IMR-90 (cell line): ENCODE measurements at regions not wholly inside any gene's neighbourhood (a gene's known extent, or its start where the extent isn't known, plus 50 kb on each side); places are given as distances from the start of the nearest gene placed in this dataset.

ENCODE experiments used
- ATAC-seq: fragments of 200-7000 bp; cut with Tn5 transposase; 2 replicates; pipeline ENCODE4 v1.9.1; 2020; ENCODE audit warnings: low read depth, mild to moderate bottlenecking, moderate library complexity
- BruUV-seq: library from RNA; stranded (reverse); fragments of 400-500 nt; replicated peaks from 2 replicates; lab custom pipeline; 2021; lab: Mats Ljungman, UMichigan
- CTCF ChIA-PET: fragments of 300-600 bp; formaldehyde crosslinking; extraction: SDS; loops from one replicate; lab custom pipeline; 2021; ENCODE audit warnings: antibody characterized with exemption; lab: Yijun Ruan, JAX
- POLR2A ChIA-PET: fragments of 300-600 bp; sonication (Branson Sonifier 250); formaldehyde crosslinking; loops from one replicate; lab custom pipeline; 2022; ENCODE audit warnings: antibody characterized with exemption; ENCODE audit not compliant: unreplicated experiment; lab: Charles Lee
- DNase-seq: peaks from one replicate; pipeline ENCODE4 v3.0.0; 2013
- H2AFZ ChIP-seq: replicated peaks from 2 replicates; pipeline ENCODE3; 2013; ENCODE audit warnings: low read length, mild to moderate bottlenecking; ENCODE audit not compliant: poor library complexity
- H2AK5ac ChIP-seq: 2 replicates; pipeline ENCODE4 v1.6.1; 2013; ENCODE audit warnings: low read depth, low read length, inconsistent platforms
- H2AK9ac ChIP-seq: replicated peaks from 2 replicates; pipeline ENCODE3; 2013; ENCODE audit warnings: mild to moderate bottlenecking, low read depth, low read length, moderate library complexity; ENCODE audit not compliant: poor library complexity
- H2BK120ac ChIP-seq: 2 replicates; pipeline ENCODE4 v1.6.1; 2013; ENCODE audit warnings: low read depth, low read length, inconsistent platforms
- H2BK15ac ChIP-seq: 3 replicates; pipeline ENCODE4 v1.6.1; 2013; ENCODE audit warnings: low read depth, low read length, inconsistent platforms
- H2BK20ac ChIP-seq: 2 replicates; pipeline ENCODE4 v1.6.1; 2013; ENCODE audit warnings: low read depth, mild to moderate bottlenecking, inconsistent platforms, low read length, moderate library complexity
- H2BK5ac ChIP-seq: 2 replicates; pipeline ENCODE4 v1.6.1; 2013; ENCODE audit warnings: mild to moderate bottlenecking, low read depth, low read length, inconsistent platforms; ENCODE audit not compliant: poor library complexity, severe bottlenecking
- H3K14ac ChIP-seq: replicated peaks from 2 replicates; pipeline ENCODE4 v1.6.1; 2013; ENCODE audit warnings: low read depth, low read length, inconsistent platforms
- H3K18ac ChIP-seq: 2 replicates; pipeline ENCODE4 v1.6.1; 2013; ENCODE audit warnings: low read depth, low read length, control low read depth
- H3K23ac ChIP-seq: 2 replicates; pipeline ENCODE4 v1.6.1; 2013; ENCODE audit warnings: low read depth, low read length, inconsistent platforms
- H3K27ac ChIP-seq: 2 replicates; pipeline ENCODE4 v1.5.1; 2013; ENCODE audit warnings: mild to moderate bottlenecking, control low read depth, low read length; ENCODE audit not compliant: insufficient read depth
- H3K27me3 ChIP-seq: 2 replicates; pipeline ENCODE4 v1.6.1; 2013; ENCODE audit warnings: low read length; ENCODE audit not compliant: control insufficient read depth, insufficient read depth
- H3K36me3 ChIP-seq: 2 replicates; pipeline ENCODE4 v1.6.1; 2013; ENCODE audit warnings: low read length, mixed read lengths; ENCODE audit not compliant: control insufficient read depth, insufficient read depth
- H3K4ac ChIP-seq: 2 replicates; pipeline ENCODE4 v1.6.1; 2013; ENCODE audit warnings: low read depth, low read length, inconsistent platforms
- H3K4me1 ChIP-seq: 2 replicates; pipeline ENCODE4 v1.6.1; 2013; ENCODE audit warnings: low read length, mixed read lengths; ENCODE audit not compliant: control insufficient read depth, insufficient read depth
- H3K4me2 ChIP-seq: 2 replicates; pipeline ENCODE4 v1.6.1; 2013; ENCODE audit warnings: low read depth, mild to moderate bottlenecking, control low read depth, low read length, moderate library complexity
- H3K4me3 ChIP-seq: 2 replicates; pipeline ENCODE4 v1.5.1; 2013; ENCODE audit warnings: low read depth, mild to moderate bottlenecking, control low read depth, low read length, moderate library complexity; ENCODE audit not compliant: insufficient read depth
- H3K56ac ChIP-seq: 2 replicates; pipeline ENCODE4 v1.6.1; 2013; ENCODE audit warnings: low read length, inconsistent platforms; ENCODE audit not compliant: insufficient read depth; ENCODE audit errors: extremely low read depth
- H3K79me1 ChIP-seq, 2 experiments: 2 replicates each; pipeline ENCODE4 v1.6.1; 2013; ENCODE audit warnings: low read length in 2 of 2, inconsistent platforms in 1 of 2, low read depth in 1 of 2
- H3K9ac ChIP-seq: 2 replicates; pipeline ENCODE4 v1.6.1; 2013; ENCODE audit warnings: low read depth, low read length, control low read depth
- H3K9me1 ChIP-seq: 2 replicates; pipeline ENCODE4 v1.6.1; 2013; ENCODE audit warnings: low read length, inconsistent platforms; ENCODE audit not compliant: insufficient read depth
- H3K9me3 ChIP-seq: 2 replicates; pipeline ENCODE4 v1.6.1; 2013; ENCODE audit warnings: low read length; ENCODE audit not compliant: control insufficient read depth, insufficient read depth
- H4K20me1 ChIP-seq: 2 replicates; pipeline ENCODE4 v1.6.1; 2013; ENCODE audit warnings: low read length, inconsistent platforms; ENCODE audit not compliant: insufficient read depth
- H4K5ac ChIP-seq: 2 replicates; pipeline ENCODE4 v1.6.1; 2013; ENCODE audit warnings: mild to moderate bottlenecking, low read depth, low read length, control low read depth
- H4K8ac ChIP-seq, 2 experiments: 2 replicates each; pipeline ENCODE4 v1.6.1; 2013; ENCODE audit warnings: low read depth in 2 of 2, low read length in 2 of 2, control low read depth in 1 of 2, inconsistent platforms in 1 of 2
- H4K91ac ChIP-seq: 2 replicates; pipeline ENCODE4 v1.6.1; 2013; ENCODE audit warnings: low read depth, low read length, inconsistent platforms; ENCODE audit not compliant: insufficient read depth
- CHD1 ChIP-seq: IDR thresholded peaks from 2 replicates; pipeline ENCODE4 v1.6.1; 2012; ENCODE audit warnings: low read depth, low read length, improper control_type of control experiment
- MXI1 ChIP-seq: IDR thresholded peaks from 2 replicates; pipeline ENCODE4 v1.6.1; 2012; ENCODE audit warnings: low read depth, mild to moderate bottlenecking, low read length, moderate library complexity, borderline replicate concordance
- NFE2L2 ChIP-seq: fragments of 150-350 bp; IDR thresholded peaks from 2 replicates; pipeline ENCODE4 v1.6.1; 2016; ENCODE audit warnings: low read depth, mild to moderate bottlenecking, low read length
- POLR2A ChIP-seq: IDR thresholded peaks from 2 replicates; pipeline ENCODE4 v1.6.1; 2012; ENCODE audit warnings: mild to moderate bottlenecking, low read depth, low read length
- RAD21 ChIP-seq: IDR thresholded peaks from 2 replicates; pipeline ENCODE4 v1.6.1; 2012; ENCODE audit warnings: low read length, improper control_type of control experiment
- RCOR1 ChIP-seq: IDR thresholded peaks from 2 replicates; pipeline ENCODE4 v1.6.1; 2012; ENCODE audit warnings: mild to moderate bottlenecking, low read length, improper control_type of control experiment; ENCODE audit not compliant: insufficient replicate concordance
- RFX5 ChIP-seq: IDR thresholded peaks from 2 replicates; pipeline ENCODE4 v1.8.0; 2012; ENCODE audit warnings: low read depth, mild to moderate bottlenecking, low read length, moderate library complexity
- SMC3 ChIP-seq: fragments of 150-350 bp; IDR thresholded peaks from 2 replicates; pipeline ENCODE4 v1.6.1; 2016; ENCODE audit warnings: low read depth, mild to moderate bottlenecking, antibody characterized with exemption, low read length, moderate library complexity
- WGBS, 2 experiments: methylation state at CpG; one replicate each; pipeline versions ENCODE4 v1.1.5 to v1.1.7; 2013; ENCODE audit warnings: missing lambda C conversion rate in 2 of 2; ENCODE audit not compliant: insufficient read length in 1 of 2; ENCODE audit errors: extremely low coverage in 2 of 2; 5-methylcytosine and 5-hydroxymethylcytosine counted together
- dilution Hi-C: fragments of 300-500 bp; cut with HindIII; formaldehyde crosslinking; loops from one replicate; pipeline ENCODE4 v1.14.3; 2018; ENCODE audit warnings: low sequenced_read_pairs; ENCODE audit not compliant: unreplicated experiment
- in situ Hi-C: fragments of 300-500 bp; cut with MboI; formaldehyde crosslinking; loops from 3 replicates; pipeline ENCODE4 v1.14.3; 2019; ENCODE audit warnings: low sequenced_read_pairs, inconsistent platforms, mixed read lengths
- intact Hi-C: fragments of 100-400 bp; cut with micrococcal nuclease; formaldehyde crosslinking; loops from 2 replicates; pipeline ENCODE4 v1.10.0; 2022

DNA sequence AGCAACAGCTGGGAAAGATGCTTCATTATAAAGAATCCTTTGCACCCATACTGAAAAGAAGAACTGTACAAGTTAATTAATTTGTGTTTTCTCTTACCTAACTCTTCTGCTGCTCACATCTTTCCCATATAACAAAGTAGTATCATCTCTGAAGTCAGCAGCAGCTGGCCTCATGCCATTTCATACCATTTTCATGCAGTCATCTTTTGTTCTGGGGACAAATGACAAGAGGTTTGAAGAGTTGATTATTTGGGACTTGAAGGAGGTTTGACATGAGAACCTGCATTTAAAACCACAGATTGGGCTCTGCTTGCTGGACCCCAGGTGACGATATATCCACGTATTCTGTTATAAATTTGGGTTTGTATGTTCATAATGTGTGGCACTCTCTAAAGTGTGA, 430.3 kb downstream of the SPRY1 start:
- Histone ChIP-seq H3K27me3 (no peaks in the 10 kb centered on the region), H3K9ac (no peak overlapping the region)
- DNase-seq = peak; percentile 66

More for the DNA sequence above, 430.3 kb downstream of the SPRY1 start:
- peak overlapping the region; percentile 57 to 59 for H4K8ac ChIP-seq
- H3K4me2 ChIP-seq = peak overlapping the region; percentile 53; the same call in 1 of the 2 replicates
- H3K36me3 ChIP-seq = no peaks in the 10 kb centered on the region
- H4K5ac ChIP-seq = peak overlapping the region; percentile 56
- no peak overlapping the region for H3K56ac ChIP-seq
- H3K79me1 ChIP-seq = no peaks in the 10 kb centered on the region; a peak in 1 of 4 replicates
- H2BK20ac ChIP-seq = peak overlapping the region; percentile 86; the same call in 1 of the 2 replicates
- H2AK5ac ChIP-seq = peak overlapping the region; percentile 31; the same call in 1 of the 2 replicates
- peaks cover 7% of the 10 kb centered on the region; the same call in 1 of the 2 replicates for H3K9me1 ChIP-seq
- ChIA-PET CTCF (interaction anchor here (0.8 to 1.8 kb wide), 2 partner anchors 9 to 10 kb away, joined by 3 to 4 read pairs; no protein-coding TSS in a partner anchor), POLR2A (interaction anchor here (0.6 kb wide), 1 partner anchor 908 kb away, joined by 3 read pairs; no protein-coding TSS in a partner anchor)
- BruUV-seq = no TSS peak
- TF ChIP-seq NFE2L2 = no peak
- TF ChIP-seq CHD1 = no peak
- no peak for TF ChIP-seq RCOR1
- no peak for TF ChIP-seq SMC3
- TF ChIP-seq RFX5 = no peak
- no peak for TF ChIP-seq MXI1
- TF ChIP-seq POLR2A = no peak
- no peak for TF ChIP-seq RAD21
- no peak overlapping the region for H3K23ac ChIP-seq
- peaks cover 18% of the 10 kb centered on the region for H3K4me1 ChIP-seq
- 0 out of 2 replicates have a peak, but pooled peaks cover 3% of the 10 kb centered on the region for H3K9me3 ChIP-seq
- peak overlapping the region; percentile 87 for H3K18ac ChIP-seq
- no peak overlapping the region for H2AFZ ChIP-seq
- ATAC-seq = no peak; the same call in 1 of the 2 replicates
- H3K14ac ChIP-seq = peak overlapping the region; percentile 57
- peak overlapping the region; percentile 68 for H4K91ac ChIP-seq
- dilution Hi-C loops = no loop called here
- no CpG with 5 or more reads among the region's 2 CpGs for WGBS, 2 experiments
- in situ Hi-C loops = no loop called here
- peak overlapping the region; percentile 53 for H2BK120ac ChIP-seq
- peak overlapping the region; percentile 53; the same call in 1 of the 2 replicates for H3K4ac ChIP-seq
- peak overlapping the region; percentile 51; the same call in 1 of the 3 replicates for H2BK15ac ChIP-seq
- H3K27ac ChIP-seq = peak overlapping the region; percentile 82
- peak overlapping the region; percentile 83 for H2BK5ac ChIP-seq
- no peak overlapping the region for H2AK9ac ChIP-seq
- H3K4me3 ChIP-seq = no peak overlapping the region
- intact Hi-C loops = no loop called here
- no peaks in the 10 kb centered on the region for H4K20me1 ChIP-seq
